H1 (cell line): ENCODE measurements at regions not wholly inside any gene's neighbourhood (a gene's known extent, or its start where the extent isn't known, plus 50 kb on each side); places are given as distances from the start of the nearest gene placed in this dataset.

Source experiments
- CTCF ChIA-PET: fragments of 300-600 bp; sonication (Branson Sonifier 250); formaldehyde crosslinking; loops from one replicate; lab custom pipeline; 2021; ENCODE audit not compliant: partially characterized antibody; lab: Charles Lee
- POLR2A ChIA-PET: fragments of 300-600 bp; sonication (Branson Sonifier 250); formaldehyde crosslinking; loops from one replicate; lab custom pipeline; 2021; ENCODE audit warnings: inconsistent platforms; ENCODE audit not compliant: partially characterized antibody; lab: Charles Lee
- DNase-seq, 2 experiments: peaks; one replicate each; pipeline versions ENCODE4 v3.0.0 to v3.0.0-alpha.2; 2010 to 2022; ENCODE audit warnings: low spot score in 2 of 2, low read depth in 1 of 2, mixed read lengths in 1 of 2
- FAIRE-seq: peaks from 2 replicates; lab custom pipeline; 2011; peaks lifted over from hg19 to GRCh38; lab: Jason Lieb, UNC
- H2AFZ ChIP-seq: 2 replicates; pipeline ENCODE4 v1.8.1; 2012; ENCODE audit warnings: low read length, inconsistent platforms
- H2AK5ac ChIP-seq: 2 replicates; pipeline ENCODE4 v1.6.1; 2013; ENCODE audit warnings: low read depth, low read length
- H2BK120ac ChIP-seq: replicated peaks from 2 replicates; pipeline ENCODE3; 2013; ENCODE audit warnings: low read depth, low read length, inconsistent platforms
- H2BK12ac ChIP-seq: 2 replicates; pipeline ENCODE4 v1.6.1; 2013; ENCODE audit warnings: low read depth, low read length
- H2BK15ac ChIP-seq: 2 replicates; pipeline ENCODE4 v1.6.1; 2013; ENCODE audit warnings: low read length
- H2BK20ac ChIP-seq: 2 replicates; pipeline ENCODE4 v1.6.1; 2013; ENCODE audit warnings: low read length
- H2BK5ac ChIP-seq: 2 replicates; pipeline ENCODE4 v1.6.1; 2013; ENCODE audit warnings: low read depth, low read length
- H3K14ac ChIP-seq: 2 replicates; pipeline ENCODE4 v1.6.1; 2013; ENCODE audit warnings: inconsistent platforms; ENCODE audit not compliant: insufficient read length
- H3K18ac ChIP-seq: 2 replicates; pipeline ENCODE4 v1.6.1; 2013; ENCODE audit warnings: low read length; ENCODE audit errors: extremely low read depth
- H3K23ac ChIP-seq: 2 replicates; pipeline ENCODE4 v1.6.1; 2013; ENCODE audit warnings: inconsistent platforms; ENCODE audit not compliant: insufficient read length
- H3K23me2 ChIP-seq: 2 replicates; pipeline ENCODE4 v1.6.1; 2013; ENCODE audit warnings: low read depth, low read length
- H3K27ac ChIP-seq: 2 replicates; pipeline ENCODE4 v1.6.1; 2011; ENCODE audit warnings: low read depth, low read length, inconsistent platforms
- H3K27me3 ChIP-seq, 4 experiments: replicated peaks in 1 of 4; 1 replicate in 1 of 4; 2 replicates in 3 of 4; pipeline versions ENCODE4 v1.6.1 to v1.8.1; 2011 to 2013; ENCODE audit warnings: low read length in 3 of 4, mild to moderate bottlenecking in 3 of 4, inconsistent platforms in 2 of 4, mixed read lengths in 2 of 4, moderate library complexity in 1 of 4; ENCODE audit not compliant: control insufficient read depth in 3 of 4, insufficient read depth in 3 of 4; ENCODE audit errors: extremely low read depth in 1 of 4
- H3K36me3 ChIP-seq, 4 experiments: 2 replicates each; pipeline versions ENCODE4 v1.6.1 to v1.8.1; 2011 to 2013; ENCODE audit warnings: mild to moderate bottlenecking in 4 of 4, low read length in 3 of 4, moderate library complexity in 2 of 4, control low read depth in 1 of 4, inconsistent platforms in 1 of 4; ENCODE audit not compliant: insufficient read depth in 4 of 4, control insufficient read depth in 2 of 4
- H3K4ac ChIP-seq: replicated peaks from 2 replicates; pipeline ENCODE3; 2013; ENCODE audit warnings: low read length, low read depth, mixed read lengths, inconsistent platforms; ENCODE audit not compliant: insufficient read length
- H3K4me1 ChIP-seq, 4 experiments: replicated peaks in 1 of 4; 1 replicate in 1 of 4; 2 replicates in 3 of 4; pipeline versions ENCODE4 v1.6.1 to v1.8.1; 2011 to 2013; ENCODE audit warnings: low read length in 3 of 4, inconsistent platforms in 2 of 4, mixed read lengths in 1 of 4; ENCODE audit not compliant: insufficient read depth in 4 of 4, control insufficient read depth in 3 of 4
- H3K4me2 ChIP-seq, 2 experiments: 2 replicates each; pipeline versions ENCODE4 v1.6.1 to v1.8.1; 2011 to 2013; ENCODE audit warnings: low read depth in 2 of 2, low read length in 2 of 2, control low read depth in 1 of 2, inconsistent platforms in 1 of 2, mild to moderate bottlenecking in 1 of 2; ENCODE audit not compliant: insufficient read depth in 1 of 2
- H3K4me3 ChIP-seq, 4 experiments: fragments of 200-600, 300-600 bp in 1 of 4; sonication (generic), shearing (Covaris generic), sonication (Bioruptor Twin) in 1 of 4; 2 replicates each; pipeline versions ENCODE4 v1.5.1 to v1.8.1; 2011 to 2016; ENCODE audit warnings: low read length in 4 of 4, low read depth in 3 of 4, control low read depth in 2 of 4, inconsistent platforms in 2 of 4, mild to moderate bottlenecking in 2 of 4, mixed read lengths in 1 of 4, moderate library complexity in 1 of 4; ENCODE audit not compliant: insufficient read depth in 2 of 4; ENCODE audit errors: extremely low read depth in 1 of 4
- H3K56ac ChIP-seq: replicated peaks from 2 replicates; pipeline ENCODE3; 2013; ENCODE audit warnings: low read depth, mild to moderate bottlenecking, mixed read lengths, low read length, inconsistent platforms; ENCODE audit not compliant: insufficient read length
- H3K79me1 ChIP-seq: 2 replicates; pipeline ENCODE4 v1.6.1; 2013; ENCODE audit warnings: low read depth, low read length, control low read depth
- H3K79me2 ChIP-seq, 2 experiments: 2 replicates each; pipeline versions ENCODE4 v1.6.1 to v1.8.1; 2012 to 2013; ENCODE audit warnings: low read length in 2 of 2, mild to moderate bottlenecking in 2 of 2, inconsistent platforms in 1 of 2; ENCODE audit not compliant: insufficient read depth in 2 of 2, control insufficient read depth in 1 of 2
- H3K9ac ChIP-seq, 4 experiments: replicated peaks in 1 of 4; 1 replicate in 1 of 4; 2 replicates in 3 of 4; pipeline versions ENCODE4 v1.6.1 to v1.8.1; 2011 to 2013; ENCODE audit warnings: low read depth in 3 of 4, low read length in 3 of 4, control low read depth in 2 of 4, mild to moderate bottlenecking in 2 of 4, moderate library complexity in 2 of 4, inconsistent platforms in 1 of 4; ENCODE audit errors: extremely low read depth in 1 of 4
- H3K9me3 ChIP-seq, 2 experiments: 2 replicates each; pipeline versions ENCODE4 v1.6.1 to v1.8.1; 2012 to 2013; ENCODE audit warnings: mild to moderate bottlenecking in 2 of 2, moderate library complexity in 2 of 2, control low read depth in 1 of 2, inconsistent platforms in 1 of 2, low read depth in 1 of 2, low read length in 1 of 2, mixed read lengths in 1 of 2; ENCODE audit not compliant: insufficient read depth in 2 of 2
- H4K20me1 ChIP-seq, 2 experiments: replicated peaks in 1 of 2; 2 replicates each; pipeline versions ENCODE3 to v1.8.1; 2011 to 2013; ENCODE audit warnings: inconsistent platforms in 2 of 2, low read length in 2 of 2, mild to moderate bottlenecking in 1 of 2; ENCODE audit not compliant: insufficient read depth in 2 of 2, control insufficient read depth in 1 of 2
- H4K5ac ChIP-seq: 2 replicates; pipeline ENCODE4 v1.6.1; 2013; ENCODE audit warnings: low read length, low read depth, mixed read lengths, inconsistent platforms; ENCODE audit not compliant: insufficient read length
- H4K8ac ChIP-seq: 2 replicates; pipeline ENCODE4 v1.8.0; 2013; ENCODE audit warnings: mild to moderate bottlenecking, moderate library complexity, low read length, inconsistent platforms; ENCODE audit not compliant: insufficient read depth; ENCODE audit errors: extremely low read depth
- H4K91ac ChIP-seq: replicated peaks from 2 replicates; pipeline ENCODE3; 2013; ENCODE audit warnings: low read length, mixed read lengths, inconsistent platforms; ENCODE audit not compliant: insufficient read length
- CBX5 ChIP-seq: fragments of 300-800, 300-1000 bp; sonication (generic); IDR thresholded peaks from 2 replicates; pipeline ENCODE4 v1.7.1; 2016; ENCODE audit warnings: antibody characterized with exemption, low read length, low read depth
- CHD1 ChIP-seq: IDR thresholded peaks from 2 replicates; pipeline ENCODE4 v1.6.1; 2012; ENCODE audit warnings: low read depth, low read length, improper control_type of control experiment
- KDM1A ChIP-seq: fragments of 200-600, 300-600 bp; sonication (generic); IDR thresholded peaks from 2 replicates; pipeline ENCODE4 v1.7.1; 2016; ENCODE audit warnings: mild to moderate bottlenecking, low read length, borderline replicate concordance
- SP1 ChIP-seq: IDR thresholded peaks from 2 replicates; pipeline ENCODE4 v1.6.1; 2011; ENCODE audit warnings: low read depth, low read length
- USF2 ChIP-seq: IDR thresholded peaks from 2 replicates; pipeline ENCODE4 v1.6.1; 2011; ENCODE audit warnings: low read length, improper control_type of control experiment
- YY1 ChIP-seq: IDR thresholded peaks from 2 replicates; pipeline ENCODE4 v1.6.1; 2011; ENCODE audit warnings: low read depth, mild to moderate bottlenecking, low read length
- WGBS, 2 experiments: shearing (Covaris generic) in 1 of 2; methylation state at CpG; one replicate each; pipeline versions ENCODE4 v1.1.6 to v1.1.7; 2013 to 2015; ENCODE audit warnings: low lambda C conversion rate in 2 of 2, mixed read lengths in 2 of 2, inconsistent platforms in 1 of 2, low coverage in 1 of 2, missing lambda C conversion rate in 1 of 2; ENCODE audit not compliant: insufficient replicate concordance in 2 of 2, insufficient coverage in 1 of 2, insufficient read length in 1 of 2; ENCODE audit errors: extremely low coverage in 1 of 2, missing lambda C conversion rate in 1 of 2; 5-methylcytosine and 5-hydroxymethylcytosine counted together
- TF ChIP-seq, protein P1 (sequence below): IDR thresholded peaks from 2 replicates; pipeline ENCODE4 v1.6.1; 2012; ENCODE audit warnings: inconsistent platforms

DNA sequence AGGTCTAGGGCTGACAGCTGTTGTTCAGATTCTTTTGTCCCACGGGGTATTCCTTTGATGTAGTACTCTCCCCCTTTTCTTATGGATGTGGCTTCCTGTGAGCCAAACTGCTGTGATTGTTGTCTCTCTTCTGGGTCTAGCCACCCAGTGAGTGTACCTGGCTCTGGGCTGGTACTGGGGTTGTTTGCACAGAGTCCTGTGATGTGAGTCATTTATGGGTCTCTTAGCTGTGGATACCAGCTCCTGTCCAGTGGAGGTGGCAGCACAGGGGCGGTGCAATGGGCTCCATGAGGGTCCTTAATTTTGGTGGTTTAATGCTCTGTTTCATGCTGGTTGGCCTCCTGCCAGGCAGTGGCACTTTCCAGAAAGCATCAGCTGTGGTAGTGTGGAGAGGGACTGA, 161.3 kb downstream of the CAVIN4 start:
- Histone ChIP-seq H3K4me1 (peaks cover 0 to 6% (median 3%) of the 10 kb centered on the region in 4 experiments; a peak in 4 of 7 replicates), H3K9me3 (no peaks in the 10 kb centered on the region), H3K18ac (no peak overlapping the region), H3K4me3 (no peak overlapping the region), H2BK15ac (no peak overlapping the region), H4K5ac (no peak overlapping the region), H3K56ac (no peak overlapping the region), H3K23me2 (no peaks in the 10 kb centered on the region; the same call in 1 of the 2 replicates), H3K14ac (no peak overlapping the region), H2BK12ac (peak overlapping the region; percentile 80; the same call in 1 of the 2 replicates), H3K4ac (no peak overlapping the region), H3K23ac (no peak overlapping the region), H3K27me3 (no peaks in the 10 kb centered on the region), H3K36me3 (no peaks in the 10 kb centered on the region), H2BK5ac (no peak overlapping the region; the same call in 1 of the 2 replicates), H3K27ac (no peak overlapping the region), H2BK20ac (no peak overlapping the region), H2AFZ (no peak overlapping the region), H3K9ac (no peak overlapping the region), H3K79me1 (no peaks in the 10 kb centered on the region; the same call in 1 of the 2 replicates), H4K91ac (no peak overlapping the region), H2AK5ac (no peak overlapping the region), H3K4me2 (peak overlapping the region in 1 of 2 experiments; percentile 31; a peak in 1 of 4 replicates), H4K8ac (no peak overlapping the region), H2BK120ac (no peak overlapping the region), H3K79me2 (no peaks in the 10 kb centered on the region), H4K20me1 (no peaks in the 10 kb centered on the region)
- CTCF ChIA-PET: interaction anchor here (0.8 to 1.9 kb wide), 4 partner anchors 10 to 572 kb away, joined by 3 to 4 read pairs (median 4); no protein-coding TSS in a partner anchor
- 80% methylated on average over 2 of the region's 2 CpGs; no CpG with 5 or more reads in 1 of the 2 experiments for WGBS, 2 experiments
- POLR2A ChIA-PET: no interaction called here
- FAIRE-seq: peak; percentile 48
- no peak for DNase-seq
- no peak for TF ChIP-seq KDM1A
- no peak for TF ChIP-seq SP1
- no peak for TF ChIP-seq CHD1
- no peak for TF ChIP-seq USF2
- TF ChIP-seq, protein P1, sequence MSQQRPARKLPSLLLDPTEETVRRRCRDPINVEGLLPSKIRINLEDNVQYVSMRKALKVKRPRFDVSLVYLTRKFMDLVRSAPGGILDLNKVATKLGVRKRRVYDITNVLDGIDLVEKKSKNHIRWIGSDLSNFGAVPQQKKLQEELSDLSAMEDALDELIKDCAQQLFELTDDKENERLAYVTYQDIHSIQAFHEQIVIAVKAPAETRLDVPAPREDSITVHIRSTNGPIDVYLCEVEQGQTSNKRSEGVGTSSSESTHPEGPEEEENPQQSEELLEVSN: no peak
- no peak for TF ChIP-seq CBX5
- no peak for TF ChIP-seq YY1
